ENCODE measurements at regions not wholly inside any gene's neighbourhood (a gene's known extent, or its start where the extent isn't known, plus 50 kb on each side); places are given as distances from the start of the nearest gene placed in this dataset.

DNA sequence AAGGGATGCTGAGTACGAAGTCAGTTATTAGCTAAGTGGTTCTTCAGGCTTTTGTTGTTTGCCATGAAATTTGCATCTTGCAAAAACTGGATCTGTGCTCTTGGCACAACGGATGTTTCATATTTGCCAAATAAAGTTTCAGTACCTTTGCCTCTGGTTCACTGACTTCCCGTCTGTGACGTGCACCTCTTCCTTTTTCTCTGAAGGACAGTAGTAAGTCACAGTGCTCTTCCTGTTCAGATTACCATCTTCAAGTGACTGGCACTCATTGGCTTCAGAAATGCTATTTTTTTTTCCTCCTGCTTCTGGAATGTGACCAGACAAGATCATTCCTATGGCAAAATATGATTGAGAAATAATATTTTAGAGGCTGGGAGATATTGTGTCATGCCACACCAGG is 75.9 kb upstream of the GREM2 start:
- no peaks in the 10 kb centered on the region for H4K20me1 ChIP-seq (replicated peaks; ENCODE audit: control insufficient read depth, insufficient read depth, low read length)
- no peak overlapping the region for H3K27ac ChIP-seq (ENCODE audit: extremely low read depth, low read depth, low read length)
- BruUV-seq (replicated peaks), result no TSS peak
- WGBS (ENCODE audit: insufficient coverage, low coverage, missing lambda C conversion rate), result 0% methylated on average over 4 of the region's 4 CpGs
- no peak overlapping the region for H2AFZ ChIP-seq (ENCODE audit: low read depth, low read length)
- in situ Hi-C loops (cut with MboI), result no loop called here
- no peaks in the 10 kb centered on the region for H3K79me2 ChIP-seq (ENCODE audit: control insufficient read depth, insufficient read depth, low read length)
- ATAC-seq, result no peak
- no peak overlapping the region for H3K4me2 ChIP-seq (ENCODE audit: insufficient read depth, low read length)
- intact Hi-C loops (cut with micrococcal nuclease), result no loop called here
- POLR2A ChIA-PET, result no interaction called here
- H3K36me3 ChIP-seq (ENCODE audit: control insufficient read depth, insufficient read depth, low read length), result no peaks in the 10 kb centered on the region
- DNase-seq (ENCODE audit: extremely low read depth in 1 of 4, low spot score in 3 of 4), result no peak
- CTCF ChIA-PET (ENCODE audit: low intra/inter-chr PET ratio), result no interaction called here
- FAIRE-seq, result no peak
- H3K4me1 ChIP-seq (replicated peaks in 1 of 2; ENCODE audit: control insufficient read depth in 2 of 2, insufficient read depth in 2 of 2, low read length in 2 of 2), result no peaks in the 10 kb centered on the region
- TF ChIP-seq ZKSCAN1 (IDR thresholded peaks at IDR 0.05; ENCODE audit: low read depth, low read length) (no peak), ZNF274 (IDR thresholded peaks at IDR 0.05; ENCODE audit: borderline replicate concordance, low read depth, low read length) (no peak), ZNF146 (CRISPR knock-in tag; IDR thresholded peaks at IDR 0.05; ENCODE audit: unreplicated experiment) (no peak), NR4A1 (CRISPR knock-in tag; IDR thresholded peaks at IDR 0.05) (no peak), NR4A1 (tag; IDR thresholded peaks at IDR 0.05) (no peak), FUS (optimal IDR thresholded peaks at IDR 0.05; ENCODE audit: low read depth, low read length) (no peak), SIRT6 (IDR thresholded peaks at IDR 0.05; ENCODE audit: low read depth, low read length) (no peak), PRPF4 (IDR thresholded peaks at IDR 0.05; ENCODE audit: insufficient read depth, low read depth, low read length, poor library complexity, severe bottlenecking) (no peak), MYBL2 (IDR thresholded peaks at IDR 0.05; ENCODE audit: low read depth) (no peak), MYBL2 (CRISPR knock-in tag; IDR thresholded peaks at IDR 0.05; ENCODE audit: borderline replicate concordance) (no peak), TFAM (CRISPR knock-in tag; conservative IDR thresholded peaks at IDR 0.05) (no peak), ZNF282 (CRISPR knock-in tag; IDR thresholded peaks at IDR 0.05) (no peak), MTF1 (CRISPR knock-in tag; IDR thresholded peaks at IDR 0.05; ENCODE audit: borderline replicate concordance) (no peak)
- TF ChIP-seq, protein P1, sequence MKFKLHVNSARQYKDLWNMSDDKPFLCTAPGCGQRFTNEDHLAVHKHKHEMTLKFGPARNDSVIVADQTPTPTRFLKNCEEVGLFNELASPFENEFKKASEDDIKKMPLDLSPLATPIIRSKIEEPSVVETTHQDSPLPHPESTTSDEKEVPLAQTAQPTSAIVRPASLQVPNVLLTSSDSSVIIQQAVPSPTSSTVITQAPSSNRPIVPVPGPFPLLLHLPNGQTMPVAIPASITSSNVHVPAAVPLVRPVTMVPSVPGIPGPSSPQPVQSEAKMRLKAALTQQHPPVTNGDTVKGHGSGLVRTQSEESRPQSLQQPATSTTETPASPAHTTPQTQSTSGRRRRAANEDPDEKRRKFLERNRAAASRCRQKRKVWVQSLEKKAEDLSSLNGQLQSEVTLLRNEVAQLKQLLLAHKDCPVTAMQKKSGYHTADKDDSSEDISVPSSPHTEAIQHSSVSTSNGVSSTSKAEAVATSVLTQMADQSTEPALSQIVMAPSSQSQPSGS (CRISPR knock-in tag; IDR thresholded peaks at IDR 0.05), result no peak
- TF ChIP-seq, protein P2, sequence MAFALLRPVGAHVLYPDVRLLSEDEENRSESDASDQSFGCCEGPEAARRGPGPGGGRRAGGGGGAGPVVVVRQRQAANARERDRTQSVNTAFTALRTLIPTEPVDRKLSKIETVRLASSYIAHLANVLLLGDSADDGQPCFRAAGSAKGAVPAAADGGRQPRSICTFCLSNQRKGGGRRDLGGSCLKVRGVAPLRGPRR (CRISPR knock-in tag; IDR thresholded peaks at IDR 0.05), result no peak
- TF ChIP-seq, protein P3, sequence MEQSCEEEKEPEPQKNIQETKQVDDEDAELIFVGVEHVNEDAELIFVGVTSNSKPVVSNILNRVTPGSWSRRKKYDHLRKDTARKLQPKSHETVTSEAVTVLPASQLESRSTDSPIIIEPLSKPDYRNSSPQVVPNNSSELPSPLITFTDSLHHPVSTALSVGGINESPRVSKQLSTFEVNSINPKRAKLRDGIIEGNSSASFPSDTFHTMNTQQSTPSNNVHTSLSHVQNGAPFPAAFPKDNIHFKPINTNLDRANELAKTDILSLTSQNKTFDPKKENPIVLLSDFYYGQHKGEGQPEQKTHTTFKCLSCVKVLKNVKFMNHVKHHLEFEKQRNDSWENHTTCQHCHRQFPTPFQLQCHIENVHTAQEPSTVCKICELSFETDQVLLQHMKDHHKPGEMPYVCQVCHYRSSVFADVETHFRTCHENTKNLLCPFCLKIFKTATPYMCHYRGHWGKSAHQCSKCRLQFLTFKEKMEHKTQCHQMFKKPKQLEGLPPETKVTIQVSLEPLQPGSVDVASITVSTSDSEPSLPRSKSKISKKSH (CRISPR knock-in tag; IDR thresholded peaks at IDR 0.05), result no peak
- TF ChIP-seq, protein P4, sequence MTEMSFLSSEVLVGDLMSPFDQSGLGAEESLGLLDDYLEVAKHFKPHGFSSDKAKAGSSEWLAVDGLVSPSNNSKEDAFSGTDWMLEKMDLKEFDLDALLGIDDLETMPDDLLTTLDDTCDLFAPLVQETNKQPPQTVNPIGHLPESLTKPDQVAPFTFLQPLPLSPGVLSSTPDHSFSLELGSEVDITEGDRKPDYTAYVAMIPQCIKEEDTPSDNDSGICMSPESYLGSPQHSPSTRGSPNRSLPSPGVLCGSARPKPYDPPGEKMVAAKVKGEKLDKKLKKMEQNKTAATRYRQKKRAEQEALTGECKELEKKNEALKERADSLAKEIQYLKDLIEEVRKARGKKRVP (CRISPR knock-in tag; IDR thresholded peaks at IDR 0.05), result no peak
- no peak overlapping the region for H3K9ac ChIP-seq (ENCODE audit: insufficient read depth in 1 of 2, low read depth in 2 of 2, low read length in 2 of 2)
- no peak overlapping the region for H3K4me3 ChIP-seq
- H3K9me1 ChIP-seq (ENCODE audit: control insufficient read depth, insufficient read depth, low read length), result no peaks in the 10 kb centered on the region
- H3K9me3 ChIP-seq (replicated peaks; ENCODE audit: control insufficient read depth, insufficient read depth, low read depth, low read length), result no peaks in the 10 kb centered on the region
- H3K27me3 ChIP-seq (ENCODE audit: control insufficient read depth in 2 of 2, insufficient read depth in 2 of 2, low read length in 2 of 2), result no peaks in the 10 kb centered on the region; a peak in 1 of 5 replicates

Data from K562 (cell line).